GM21526 (cell line): ENCODE measurements at regions not wholly inside any gene's neighbourhood (a gene's known extent, or its start where the extent isn't known, plus 50 kb on each side); places are given as distances from the start of the nearest gene placed in this dataset.
A peak's percentile ranks its signal among the peaks of the same experiment; 100 is the strongest.
"Not testable (repeated sequence)": the region's sequence is repeated elsewhere in the genome, so short reads cannot be mapped to it uniquely, and the experiment has no call there.

Source experiments
- ATAC-seq: cut with Tn5 transposase; IDR thresholded peaks from one replicate; pipeline ENCODE4 v1.9.1; 2021; ENCODE audit warnings: moderate library complexity; ENCODE audit not compliant: unreplicated experiment, low FRiP score

- no peak for ATAC-seq
These were observed 80.4 kb downstream of the PMAIP1 start for GRCh38 chr18:59980188-59980637.

GRCh38 chr18:59971871-59972428 lies 72.2 kb downstream of the PMAIP1 start:
- ATAC-seq, result no peak

GRCh38 chr18:59971144-59971543 lies 71.3 kb downstream of the PMAIP1 start:
- ATAC-seq, result not testable (repeated sequence)

- ATAC-seq, result not testable (repeated sequence)
These were observed 69.8 kb downstream of the PMAIP1 start for GRCh38 chr18:59969477-59970028.

- no peak for ATAC-seq
These were observed 68.8 kb downstream of the PMAIP1 start for GRCh38 chr18:59968583-59968982.

GRCh38 chr18:59967878-59968277 lies 68.1 kb downstream of the PMAIP1 start:
- no peak for ATAC-seq

- no peak for ATAC-seq
These were observed 67.1 kb downstream of the PMAIP1 start for GRCh38 chr18:59966913-59967312.

GRCh38 chr18:59963229-59963628 lies 63.4 kb downstream of the PMAIP1 start:
- ATAC-seq, result no peak

- peak; percentile 94 for ATAC-seq
These were observed 61.3 kb downstream of the PMAIP1 start for GRCh38 chr18:59961070-59961469.

- no peak for ATAC-seq
These were observed 60.5 kb downstream of the PMAIP1 start for GRCh38 chr18:59960272-59960671.

GRCh38 chr18:59959606-59960005 lies 59.8 kb downstream of the PMAIP1 start:
- no peak for ATAC-seq

GRCh38 chr18:59959073-59959472 lies 59.3 kb downstream of the PMAIP1 start:
- ATAC-seq, result no peak

GRCh38 chr18:59957957-59958356 lies 58.2 kb downstream of the PMAIP1 start:
- no peak for ATAC-seq

- ATAC-seq, result no peak
These were observed 55.0 kb downstream of the PMAIP1 start for GRCh38 chr18:59954755-59955156.

- ATAC-seq, result no peak
These were observed 54.4 kb downstream of the PMAIP1 start for GRCh38 chr18:59954241-59954640.
